ENCODE measurements at regions not wholly inside any gene's neighbourhood (a gene's known extent, or its start where the extent isn't known, plus 50 kb on each side); places are given as distances from the start of the nearest gene placed in this dataset.

- no peak for TF ChIP-seq CTCF (conservative IDR thresholded peaks at IDR 0.05; ENCODE audit: low read length)
- no peak for TF ChIP-seq EZH2phosphoT487 (IDR thresholded peaks at IDR 0.05; ENCODE audit: borderline replicate concordance, low read depth, low read length)
These were observed 120.6 kb upstream of the NUDT6 start for GRCh38 chr4:123043013-123043412.

Measured in OCI-LY7 (cell line).